Bronchial epithelial cell (primary cell): ENCODE measurements at regions not wholly inside any gene's neighbourhood (a gene's known extent, or its start where the extent isn't known, plus 50 kb on each side); places are given as distances from the start of the nearest gene placed in this dataset.

ENCODE experiments used
- DNase-seq: peaks from one replicate; pipeline ENCODE4 v3.0.0-alpha.2; 2010; ENCODE audit warnings: low read depth
- FAIRE-seq: peaks from 2 replicates; lab custom pipeline; 2011; peaks lifted over from hg19 to GRCh38; lab: Jason Lieb, UNC
- H3K27me3 ChIP-seq: 2 replicates; pipeline ENCODE4 v1.5.1; 2011; ENCODE audit warnings: low read length; ENCODE audit not compliant: control insufficient read depth, insufficient read depth
- H3K36me3 ChIP-seq: 2 replicates; pipeline ENCODE4 v1.5.1; 2011; ENCODE audit warnings: low read length; ENCODE audit not compliant: control insufficient read depth, insufficient read depth
- H3K4me3 ChIP-seq: 2 replicates; pipeline ENCODE4 v1.5.1; 2011; ENCODE audit warnings: mild to moderate bottlenecking, low read depth, low read length, control low read depth
- TF ChIP-seq, protein P1 (sequence below): IDR thresholded peaks from 2 replicates; pipeline ENCODE4 v1.5.1; 2011; ENCODE audit warnings: mild to moderate bottlenecking, moderate library complexity, low read length, control low read depth, inconsistent platforms; ENCODE audit not compliant: insufficient read depth, severe bottlenecking

DNA sequence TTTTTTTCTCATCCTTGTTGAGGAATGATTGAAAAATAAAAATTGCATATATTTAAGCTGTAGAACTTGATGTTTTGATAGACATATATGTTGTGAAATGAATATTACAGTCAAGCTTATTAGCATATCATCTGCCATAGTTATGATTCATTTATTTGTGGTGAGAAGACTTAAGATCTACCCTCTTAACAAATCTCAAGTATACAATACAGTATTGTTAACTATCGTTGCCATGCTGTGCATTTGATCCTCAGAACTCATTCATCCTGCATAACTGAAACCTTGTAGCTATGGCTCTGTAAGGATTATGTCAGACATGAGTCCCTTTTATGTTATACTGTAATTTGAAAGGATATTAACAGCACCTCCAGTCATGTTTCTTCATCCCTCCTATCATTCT is 2045.3 kb downstream of the ARAP2 start:
- TF ChIP-seq, protein P1, sequence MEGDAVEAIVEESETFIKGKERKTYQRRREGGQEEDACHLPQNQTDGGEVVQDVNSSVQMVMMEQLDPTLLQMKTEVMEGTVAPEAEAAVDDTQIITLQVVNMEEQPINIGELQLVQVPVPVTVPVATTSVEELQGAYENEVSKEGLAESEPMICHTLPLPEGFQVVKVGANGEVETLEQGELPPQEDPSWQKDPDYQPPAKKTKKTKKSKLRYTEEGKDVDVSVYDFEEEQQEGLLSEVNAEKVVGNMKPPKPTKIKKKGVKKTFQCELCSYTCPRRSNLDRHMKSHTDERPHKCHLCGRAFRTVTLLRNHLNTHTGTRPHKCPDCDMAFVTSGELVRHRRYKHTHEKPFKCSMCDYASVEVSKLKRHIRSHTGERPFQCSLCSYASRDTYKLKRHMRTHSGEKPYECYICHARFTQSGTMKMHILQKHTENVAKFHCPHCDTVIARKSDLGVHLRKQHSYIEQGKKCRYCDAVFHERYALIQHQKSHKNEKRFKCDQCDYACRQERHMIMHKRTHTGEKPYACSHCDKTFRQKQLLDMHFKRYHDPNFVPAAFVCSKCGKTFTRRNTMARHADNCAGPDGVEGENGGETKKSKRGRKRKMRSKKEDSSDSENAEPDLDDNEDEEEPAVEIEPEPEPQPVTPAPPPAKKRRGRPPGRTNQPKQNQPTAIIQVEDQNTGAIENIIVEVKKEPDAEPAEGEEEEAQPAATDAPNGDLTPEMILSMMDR: no peak
- peak; percentile 62 for DNase-seq
- Histone ChIP-seq H3K36me3 (no peaks in the 10 kb centered on the region), H3K27me3 (no peaks in the 10 kb centered on the region), H3K4me3 (no peak overlapping the region)
- no peak for FAIRE-seq

DNA sequence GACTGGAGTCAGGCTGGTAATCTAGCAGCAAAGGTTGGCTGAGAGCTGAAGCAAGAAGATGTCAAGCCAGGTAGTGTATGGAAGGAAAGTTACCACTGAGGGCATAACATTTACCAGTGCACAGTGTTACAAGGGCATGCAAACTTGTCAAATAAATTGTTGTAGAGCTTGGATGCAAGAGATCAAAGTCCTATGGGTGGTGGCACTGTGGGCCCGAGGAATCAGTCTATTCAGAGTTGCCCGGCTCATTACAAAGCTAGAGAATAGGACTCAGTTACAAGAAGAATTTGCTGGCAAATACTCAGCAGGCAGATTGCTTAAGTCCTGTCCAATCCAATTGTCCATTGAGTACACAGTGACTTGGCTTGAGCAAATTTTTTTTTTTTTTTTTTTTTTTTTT is 2043.8 kb downstream of the ARAP2 start:
- Histone ChIP-seq H3K36me3 (no peaks in the 10 kb centered on the region), H3K27me3 (no peaks in the 10 kb centered on the region), H3K4me3 (no peak overlapping the region)
- no peak for FAIRE-seq
- TF ChIP-seq, protein P1: no peak
- no peak for DNase-seq

DNA sequence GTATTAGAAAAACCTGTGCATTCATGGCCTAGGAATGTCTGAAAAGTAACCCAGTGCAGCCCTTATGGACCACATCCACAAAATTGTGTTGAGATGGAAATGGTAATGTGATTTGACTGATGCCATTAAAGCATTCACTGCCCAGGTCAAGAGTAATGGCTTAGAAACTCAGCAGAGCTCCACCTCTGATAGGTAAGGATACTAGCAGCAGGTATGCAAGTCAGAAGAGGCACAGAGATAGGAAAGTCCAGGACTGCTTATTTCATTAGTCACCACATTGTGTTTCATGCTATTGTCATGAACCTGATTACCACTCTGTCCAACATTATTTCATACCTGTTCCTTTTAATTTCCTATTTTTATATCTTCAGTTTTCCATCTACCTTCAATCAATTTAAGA is 2042.2 kb downstream of the ARAP2 start:
- DNase-seq: peak; percentile 69
- FAIRE-seq: no peak
- no peaks in the 10 kb centered on the region for H3K36me3 ChIP-seq
- TF ChIP-seq, protein P1: no peak
- no peak overlapping the region for H3K4me3 ChIP-seq
- H3K27me3 ChIP-seq: no peaks in the 10 kb centered on the region

DNA sequence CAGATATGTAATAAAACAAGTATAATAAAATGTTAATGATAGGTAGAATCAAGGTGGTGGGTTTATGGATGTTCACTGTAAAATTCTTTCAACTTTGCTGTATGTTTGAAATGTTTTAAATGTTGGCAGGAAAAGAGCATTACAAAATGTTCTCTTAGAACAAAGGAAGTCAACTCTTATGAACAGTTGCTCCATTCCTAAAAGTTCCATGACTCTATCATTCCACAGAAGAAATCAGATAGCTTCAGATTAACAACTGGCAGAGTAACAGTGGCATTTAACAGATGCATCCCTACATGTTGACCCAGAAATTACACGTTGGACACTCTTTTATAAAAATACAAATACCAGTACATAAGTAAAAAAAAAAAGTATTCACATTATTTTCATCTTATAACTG is 2023.7 kb downstream of the ARAP2 start:
- DNase-seq (no peak), FAIRE-seq (no peak)
- no peaks in the 10 kb centered on the region for H3K36me3 ChIP-seq
- no peaks in the 10 kb centered on the region for H3K27me3 ChIP-seq
- TF ChIP-seq, protein P1: no peak
- H3K4me3 ChIP-seq: no peak overlapping the region

DNA sequence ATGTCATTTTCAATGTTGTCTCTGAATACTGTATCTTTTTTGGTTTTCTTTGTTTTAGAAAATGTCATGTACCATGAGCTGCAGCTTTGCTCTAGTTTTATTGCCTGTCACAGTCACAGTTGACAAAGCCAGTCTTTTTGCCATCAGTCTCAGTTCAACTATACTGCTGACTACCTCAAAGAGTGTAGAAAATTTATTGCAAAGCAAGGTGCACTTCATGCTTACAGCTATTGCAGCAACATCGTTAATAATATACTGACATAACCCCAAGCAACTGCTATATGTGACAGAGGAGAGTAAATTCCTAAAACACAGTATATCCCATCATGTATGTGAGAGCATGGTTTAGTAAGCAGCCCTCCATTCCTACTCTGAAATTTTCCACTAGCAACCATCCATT is 2022.3 kb downstream of the ARAP2 start:
- TF ChIP-seq, protein P1: no peak

DNA sequence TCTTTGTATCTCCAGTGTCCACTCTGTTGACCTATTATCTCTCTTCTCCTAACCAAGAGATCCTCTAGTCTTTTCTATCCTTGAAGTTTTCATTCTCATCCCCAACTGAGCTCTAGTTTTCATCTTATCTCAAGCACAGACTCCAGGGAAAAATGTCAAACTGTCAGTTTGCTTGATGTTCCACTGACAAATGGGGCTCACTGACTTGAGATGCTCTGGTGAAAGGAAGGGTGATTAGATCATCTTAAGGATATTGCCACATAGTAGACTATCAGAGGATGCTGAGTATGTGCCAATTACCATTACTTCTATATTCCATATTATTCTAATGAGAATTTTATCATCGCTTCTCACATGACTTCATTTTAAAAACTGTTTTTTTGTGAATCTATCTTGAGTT is 2008.2 kb downstream of the ARAP2 start:
- TF ChIP-seq, protein P1: no peak
- Histone ChIP-seq H3K4me3 (no peak overlapping the region), H3K27me3 (no peaks in the 10 kb centered on the region), H3K36me3 (no peaks in the 10 kb centered on the region)
- no peak for DNase-seq
- no peak for FAIRE-seq

More for the DNA sequence above, 2022.3 kb downstream of the ARAP2 start:
- FAIRE-seq (no peak), DNase-seq (no peak)
- Histone ChIP-seq H3K27me3 (no peaks in the 10 kb centered on the region), H3K36me3 (no peaks in the 10 kb centered on the region), H3K4me3 (no peak overlapping the region)
